ENCODE measurements at regions not wholly inside any gene's neighbourhood (a gene's known extent, or its start where the extent isn't known, plus 50 kb on each side); places are given as distances from the start of the nearest gene placed in this dataset.

GRCh38 chr3:117135207-117135606 lies 425.6 kb downstream of the TUSC7 start:
- Histone ChIP-seq H2AK5ac (ENCODE audit: low read depth, low read length) (no peak overlapping the region), H3K79me2 (ENCODE audit: control insufficient read depth in 1 of 2, insufficient read depth in 2 of 2, low read length in 2 of 2) (no peaks in the 10 kb centered on the region), H2BK15ac (ENCODE audit: low read length) (no peak overlapping the region), H3K79me1 (ENCODE audit: low read depth, low read length) (no peaks in the 10 kb centered on the region), H2BK120ac (replicated peaks; ENCODE audit: low read depth, low read length) (no peak overlapping the region), H2BK5ac (ENCODE audit: low read depth, low read length) (no peak overlapping the region), H4K20me1 (replicated peaks in 1 of 2; ENCODE audit: control insufficient read depth in 1 of 2, insufficient read depth in 2 of 2, low read length in 2 of 2) (no peaks in the 10 kb centered on the region), H3K9ac (replicated peaks in 1 of 4; ENCODE audit: extremely low read depth in 1 of 4, low read depth in 3 of 4, low read length in 3 of 4) (no peak overlapping the region), H3K36me3 (ENCODE audit: control insufficient read depth in 2 of 4, insufficient read depth in 4 of 4, low read length in 3 of 4) (no peaks in the 10 kb centered on the region), H3K9me3 (ENCODE audit: insufficient read depth in 2 of 2, low read depth in 1 of 2, low read length in 1 of 2) (no peaks in the 10 kb centered on the region), H3K27ac (ENCODE audit: low read depth, low read length) (no peak overlapping the region), H3K4me3 (ENCODE audit: extremely low read depth in 1 of 4, insufficient read depth in 2 of 4, low read depth in 3 of 4, low read length in 4 of 4) (no peak overlapping the region), H4K8ac (ENCODE audit: extremely low read depth, insufficient read depth, low read length) (no peak overlapping the region), H3K4me2 (ENCODE audit: insufficient read depth in 1 of 2, low read depth in 2 of 2, low read length in 2 of 2) (no peak overlapping the region), H3K23me2 (ENCODE audit: low read depth, low read length) (no peaks in the 10 kb centered on the region), H4K91ac (replicated peaks; ENCODE audit: insufficient read length, low read length) (no peak overlapping the region), H3K4ac (replicated peaks; ENCODE audit: insufficient read length, low read depth, low read length) (no peak overlapping the region), H3K23ac (ENCODE audit: insufficient read length) (no peak overlapping the region), H2BK20ac (ENCODE audit: low read length) (no peak overlapping the region), H3K27me3 (replicated peaks in 1 of 4; ENCODE audit: control insufficient read depth in 3 of 4, extremely low read depth in 1 of 4, insufficient read depth in 3 of 4, low read length in 3 of 4) (no peaks in the 10 kb centered on the region), H2AFZ (ENCODE audit: low read length) (no peak overlapping the region), H3K4me1 (replicated peaks in 1 of 4; ENCODE audit: control insufficient read depth in 3 of 4, insufficient read depth in 4 of 4, low read length in 3 of 4) (no peaks in the 10 kb centered on the region), H3K14ac (ENCODE audit: insufficient read length) (no peak overlapping the region), H4K5ac (ENCODE audit: insufficient read length, low read depth, low read length) (no peak overlapping the region), H3K56ac (replicated peaks; ENCODE audit: insufficient read length, low read depth, low read length) (no peak overlapping the region), H3K18ac (ENCODE audit: extremely low read depth, low read length) (no peak overlapping the region), H2BK12ac (ENCODE audit: low read depth, low read length) (no peak overlapping the region)
- ChIA-PET CTCF (ENCODE audit: partially characterized antibody) (interaction anchor here (0.7 to 1.4 kb wide), 2 partner anchors 79 to 364 kb away, joined by 3 read pairs; no protein-coding TSS in a partner anchor), POLR2A (ENCODE audit: partially characterized antibody) (no interaction called here)
- no peak for FAIRE-seq
- DNase-seq (ENCODE audit: low read depth in 1 of 2, low spot score in 2 of 2): no peak
- TF ChIP-seq SP2 (IDR thresholded peaks at IDR 0.05; ENCODE audit: low read length) (no peak), SIN3A (conservative IDR thresholded peaks at IDR 0.05 in 1 of 2, IDR thresholded peaks at IDR 0.05 in 1 of 2; ENCODE audit: low read depth in 1 of 2, low read length in 2 of 2) (no peak), CTBP2 (IDR thresholded peaks at IDR 0.05; ENCODE audit: borderline replicate concordance, insufficient read depth, insufficient read length, low read length) (no peak), ASH2L (IDR thresholded peaks at IDR 0.05; ENCODE audit: low read length) (no peak), POLR2A (IDR thresholded peaks at IDR 0.05; ENCODE audit: control extremely low read depth in 1 of 2, low read depth in 2 of 2, low read length in 2 of 2) (no peak), TCF12 (IDR thresholded peaks at IDR 0.05; ENCODE audit: low read depth, low read length) (no peak), BCL11A (IDR thresholded peaks at IDR 0.05; ENCODE audit: low read depth in 2 of 2, low read length in 2 of 2) (no peak), ATF2 (IDR thresholded peaks at IDR 0.05; ENCODE audit: low read length) (no peak), MAFK (IDR thresholded peaks at IDR 0.05; ENCODE audit: low read depth, low read length) (no peak)
